HG02798 (cell line): ENCODE measurements at regions not wholly inside any gene's neighbourhood (a gene's known extent, or its start where the extent isn't known, plus 50 kb on each side); places are given as distances from the start of the nearest gene placed in this dataset.
"Not testable (repeated sequence)": the region's sequence is repeated elsewhere in the genome, so short reads cannot be mapped to it uniquely, and the experiment has no call there.

Source experiments
- ATAC-seq: cut with Tn5 transposase; IDR thresholded peaks from one replicate; pipeline ENCODE4 v1.9.1; 2021; ENCODE audit warnings: mild to moderate bottlenecking; ENCODE audit not compliant: unreplicated experiment, poor library complexity

DNA sequence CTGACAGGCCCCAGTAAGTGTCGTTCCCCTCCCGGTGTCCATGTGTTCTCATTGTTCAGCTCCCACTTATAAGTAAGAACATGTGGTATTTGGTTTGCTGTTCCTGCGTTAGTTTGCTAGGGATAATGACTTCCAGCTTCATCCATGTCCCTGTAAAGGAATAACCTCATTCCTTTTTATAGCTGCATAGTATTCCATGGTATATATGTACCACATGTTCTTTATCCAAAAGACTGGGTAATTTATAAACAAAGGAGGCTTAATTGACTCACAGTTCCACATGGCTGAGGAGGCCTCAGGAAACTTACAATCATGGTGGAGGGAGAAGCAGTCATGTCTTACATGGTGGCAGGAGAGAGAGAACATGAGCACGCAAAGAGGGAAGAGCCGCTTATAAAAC is 79.6 kb upstream of the CACUL1 start:
- not testable (repeated sequence) for ATAC-seq

DNA sequence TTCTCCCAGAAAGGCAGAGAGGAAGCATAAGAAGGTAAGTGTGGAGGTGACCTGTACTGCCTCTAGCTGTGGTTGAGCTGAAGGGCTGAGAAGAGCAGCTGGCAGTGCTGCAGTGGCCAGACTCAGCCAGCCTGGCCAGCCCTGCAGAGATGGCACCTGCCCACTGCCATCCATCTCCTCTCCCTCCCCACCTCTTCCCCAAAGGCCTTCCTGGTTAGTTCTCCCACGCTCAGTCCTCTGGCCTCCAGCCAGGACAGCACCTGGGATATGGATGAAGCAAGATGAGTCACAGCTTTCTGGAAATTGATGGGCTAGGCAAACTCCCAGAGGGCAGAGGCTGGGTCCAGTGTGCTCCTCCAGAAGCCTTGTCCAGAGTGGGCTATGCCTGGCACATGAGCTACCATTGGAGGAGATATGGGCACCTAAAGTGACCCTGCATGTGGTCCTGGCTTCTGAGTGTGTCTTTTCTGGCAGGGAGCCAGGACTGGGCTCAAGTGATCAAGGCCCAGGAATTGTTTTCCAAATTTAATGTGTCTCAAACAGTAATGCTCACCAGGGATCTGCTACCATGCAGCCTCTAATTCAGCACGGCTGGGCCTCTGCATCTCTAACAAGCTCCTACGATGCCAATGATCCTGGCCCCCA is 81.0 kb upstream of the CACUL1 start:
- ATAC-seq: no peak

DNA sequence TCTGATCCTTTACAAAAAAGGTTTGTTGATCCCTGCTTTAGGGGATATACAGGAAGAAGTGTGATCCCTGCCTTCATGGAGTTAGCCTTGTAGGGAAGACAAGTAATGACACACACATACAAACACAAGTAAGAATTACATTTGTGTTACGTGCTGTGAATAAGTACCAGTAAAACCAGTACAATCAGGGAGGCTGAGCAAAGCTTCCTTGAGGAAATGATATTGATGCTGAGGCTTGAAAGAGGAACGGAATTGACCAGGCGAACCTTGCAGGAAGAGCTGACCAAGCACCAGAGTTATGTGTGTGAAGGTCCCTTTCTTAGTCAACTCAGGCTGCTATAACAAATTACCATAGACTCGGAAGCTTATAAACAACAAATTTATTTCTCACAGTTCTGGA is 83.6 kb upstream of the CACUL1 start:
- ATAC-seq: no peak

DNA sequence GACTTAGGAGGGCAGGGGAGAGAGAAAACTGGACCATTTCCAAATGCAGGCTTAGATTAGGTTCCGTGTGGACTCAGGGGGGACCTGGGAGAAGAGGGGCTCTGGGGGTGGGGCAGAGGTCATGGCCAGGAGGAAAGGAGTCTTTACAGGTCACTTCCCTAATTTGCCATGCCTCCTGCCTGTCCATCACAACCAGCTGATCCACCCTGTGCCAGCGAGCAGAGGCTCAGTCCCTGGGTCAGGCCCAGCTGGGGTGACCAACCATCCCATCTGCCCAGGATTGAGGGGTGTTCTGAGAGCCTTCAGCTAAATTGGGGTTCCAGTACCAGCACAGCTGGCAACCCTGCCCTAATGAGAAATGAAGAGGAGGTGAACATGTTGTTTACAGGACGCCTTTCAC is 84.6 kb upstream of the CACUL1 start:
- no peak for ATAC-seq

DNA sequence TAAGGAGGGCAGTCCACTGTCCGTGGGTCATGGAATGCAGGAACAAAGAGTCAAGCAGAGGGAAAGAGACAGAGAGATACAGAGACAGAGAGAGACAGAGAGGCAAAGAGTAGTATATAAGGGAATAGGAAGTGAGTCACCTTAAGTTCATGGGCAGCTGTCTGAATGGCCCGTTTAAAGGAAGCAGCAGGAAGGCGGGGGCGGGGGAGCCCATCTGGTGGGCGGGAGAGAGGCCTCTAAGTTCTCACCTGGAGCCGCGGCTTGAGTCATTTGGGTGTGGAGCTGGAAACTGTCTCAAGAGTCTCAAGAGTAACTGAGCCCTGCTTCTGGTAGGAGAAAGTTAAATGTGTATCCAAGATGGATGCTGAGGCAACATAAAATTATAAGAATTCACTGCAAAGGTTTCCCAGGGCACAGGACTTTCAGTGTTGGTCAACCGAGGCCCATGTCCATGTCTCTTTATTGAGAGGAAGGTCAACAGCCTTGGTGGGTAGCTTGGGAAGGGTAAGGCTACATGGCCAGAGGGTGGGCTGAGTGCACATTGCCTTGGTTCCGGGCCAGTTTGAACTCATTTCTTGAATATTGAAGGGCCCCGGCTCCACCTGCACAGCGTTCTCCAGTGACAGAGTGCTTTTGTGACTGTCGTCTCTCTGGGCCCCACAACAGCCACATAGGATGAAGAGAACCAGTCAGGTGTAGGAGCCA is 85.5 kb upstream of the CACUL1 start:
- ATAC-seq: no peak

DNA sequence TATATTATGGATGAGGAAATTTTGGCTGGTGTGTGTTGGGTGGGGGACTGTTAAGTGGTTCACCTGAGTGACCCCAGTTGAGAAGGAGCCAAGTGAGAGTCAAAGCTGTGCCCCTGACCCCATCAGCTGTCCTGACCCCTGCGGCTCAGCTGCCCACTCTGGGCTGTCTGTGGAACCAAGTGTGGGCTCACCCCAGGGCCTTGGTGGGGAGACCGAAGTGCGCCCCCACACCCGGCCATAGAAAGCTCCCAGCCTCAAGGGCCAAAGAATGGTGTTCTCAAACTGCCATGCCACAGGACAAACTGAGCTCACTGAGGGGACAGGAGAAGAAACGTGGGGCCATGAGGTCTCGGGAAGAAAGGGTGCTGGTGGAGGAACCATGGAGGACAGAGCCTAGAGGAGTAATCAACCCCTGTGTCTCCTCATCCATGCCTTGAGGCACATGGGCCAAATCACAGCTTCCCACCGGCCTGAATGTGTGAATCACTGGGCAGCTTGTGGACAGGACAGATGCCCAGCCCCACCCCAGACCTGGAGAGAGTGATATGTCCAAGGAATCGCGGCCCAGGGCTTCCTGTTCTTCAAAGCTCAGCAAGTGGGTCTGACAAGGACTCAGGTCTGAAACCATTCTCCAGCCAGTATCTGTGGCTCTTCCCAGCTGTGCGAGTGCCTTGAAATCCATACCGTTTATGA is 86.2 kb upstream of the CACUL1 start:
- no peak for ATAC-seq

DNA sequence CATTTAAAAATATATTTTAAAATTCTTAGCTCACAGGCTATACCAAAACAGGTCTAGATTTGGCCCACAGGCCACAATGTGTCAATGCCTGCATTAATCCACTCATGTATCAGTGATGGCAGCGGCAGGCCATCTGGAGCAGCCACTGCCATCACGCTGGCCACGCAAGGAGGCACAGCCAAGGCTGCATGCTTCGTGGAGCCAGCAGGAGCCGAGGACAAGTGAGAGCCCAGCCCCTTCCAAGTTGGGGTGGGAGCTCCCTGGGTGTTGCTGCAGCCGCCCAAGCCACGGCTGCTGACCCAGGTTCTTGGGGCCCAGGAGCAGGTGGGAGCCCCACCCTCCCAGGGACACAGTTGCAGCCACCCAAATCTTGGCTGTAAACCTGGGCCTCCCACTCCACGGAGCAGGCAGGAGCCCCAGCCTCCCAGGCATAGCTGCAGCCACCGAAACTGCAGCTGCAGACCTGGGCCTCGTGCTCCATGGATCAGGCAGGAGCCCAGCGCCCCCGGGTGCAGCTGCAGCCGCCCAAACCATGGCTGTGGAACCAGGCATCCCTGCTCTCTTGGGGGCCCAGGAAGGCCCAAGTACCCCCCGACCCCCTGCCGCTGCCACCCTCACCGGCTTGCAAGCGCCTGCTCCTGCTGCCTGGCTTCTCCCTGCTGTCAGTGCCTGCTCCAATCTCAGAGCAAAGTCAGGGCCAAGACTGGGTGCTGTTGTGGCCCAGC is 87.3 kb upstream of the CACUL1 start:
- ATAC-seq: no peak

DNA sequence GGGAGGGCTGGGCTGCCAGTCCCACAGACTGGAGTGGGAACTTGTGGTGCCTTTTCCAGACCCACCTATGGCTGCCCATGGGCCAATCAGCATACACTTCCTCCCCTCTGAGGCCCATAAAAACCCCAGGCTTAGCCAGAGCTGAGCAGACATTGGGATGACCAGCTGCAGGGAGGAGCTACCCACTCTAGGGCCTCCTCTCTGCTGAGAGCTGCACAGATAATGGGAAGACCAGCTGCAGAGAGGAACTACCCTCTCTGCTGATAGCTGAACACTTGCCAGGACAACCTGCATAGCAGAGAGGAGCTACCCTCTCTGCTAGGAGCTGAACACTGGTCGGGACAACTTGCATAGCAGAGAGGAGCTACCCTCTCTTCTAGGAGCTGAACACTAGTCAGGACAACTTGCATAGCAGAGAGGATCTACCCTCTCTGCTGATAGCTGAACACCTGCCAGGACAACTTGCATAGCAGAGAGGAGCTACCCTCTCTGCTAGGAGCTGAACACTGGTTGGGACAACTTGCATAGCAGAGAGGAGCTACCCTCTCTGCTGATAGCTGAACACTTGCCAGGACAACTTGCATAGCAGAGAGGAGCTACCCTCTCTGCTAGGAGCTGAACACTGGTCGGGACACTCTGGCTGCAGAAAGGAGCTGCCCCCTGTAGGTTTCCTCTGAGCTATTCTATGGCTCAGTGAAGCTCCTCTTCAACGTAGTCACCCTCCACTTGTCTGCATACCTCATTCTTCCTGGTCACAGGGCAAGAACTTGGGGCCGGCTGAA is 88.3 kb upstream of the CACUL1 start:
- ATAC-seq: no peak

DNA sequence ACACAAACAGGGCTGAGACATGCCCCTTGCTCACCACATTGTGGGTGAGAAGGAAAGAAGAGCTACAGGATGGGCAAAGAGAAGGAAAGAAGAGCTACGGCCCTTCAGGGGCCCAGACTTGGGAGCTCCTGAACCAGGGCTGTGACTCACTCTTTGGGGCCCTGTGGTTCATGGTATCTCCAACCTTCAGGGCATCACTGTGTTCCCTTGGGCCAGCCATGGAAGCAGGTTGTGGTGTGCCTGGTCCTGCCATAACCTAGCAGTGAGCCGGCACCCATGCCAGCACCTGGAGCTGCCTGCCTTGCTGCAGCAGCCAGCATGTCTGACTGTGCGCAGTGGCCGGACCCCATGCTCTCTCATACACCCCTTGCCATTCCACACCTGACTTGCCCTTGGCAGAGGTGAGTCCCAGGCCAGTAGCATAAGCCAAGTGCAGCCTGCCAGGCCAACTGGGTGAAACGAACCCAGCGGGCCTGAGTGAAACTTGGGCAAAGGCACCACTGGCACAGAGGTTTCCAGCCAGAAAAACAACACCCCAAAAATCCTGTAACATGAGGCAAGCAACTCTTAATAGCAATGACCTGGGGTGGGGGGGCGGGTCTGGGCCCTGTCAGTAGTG is 89.0 kb upstream of the CACUL1 start:
- no peak for ATAC-seq

DNA sequence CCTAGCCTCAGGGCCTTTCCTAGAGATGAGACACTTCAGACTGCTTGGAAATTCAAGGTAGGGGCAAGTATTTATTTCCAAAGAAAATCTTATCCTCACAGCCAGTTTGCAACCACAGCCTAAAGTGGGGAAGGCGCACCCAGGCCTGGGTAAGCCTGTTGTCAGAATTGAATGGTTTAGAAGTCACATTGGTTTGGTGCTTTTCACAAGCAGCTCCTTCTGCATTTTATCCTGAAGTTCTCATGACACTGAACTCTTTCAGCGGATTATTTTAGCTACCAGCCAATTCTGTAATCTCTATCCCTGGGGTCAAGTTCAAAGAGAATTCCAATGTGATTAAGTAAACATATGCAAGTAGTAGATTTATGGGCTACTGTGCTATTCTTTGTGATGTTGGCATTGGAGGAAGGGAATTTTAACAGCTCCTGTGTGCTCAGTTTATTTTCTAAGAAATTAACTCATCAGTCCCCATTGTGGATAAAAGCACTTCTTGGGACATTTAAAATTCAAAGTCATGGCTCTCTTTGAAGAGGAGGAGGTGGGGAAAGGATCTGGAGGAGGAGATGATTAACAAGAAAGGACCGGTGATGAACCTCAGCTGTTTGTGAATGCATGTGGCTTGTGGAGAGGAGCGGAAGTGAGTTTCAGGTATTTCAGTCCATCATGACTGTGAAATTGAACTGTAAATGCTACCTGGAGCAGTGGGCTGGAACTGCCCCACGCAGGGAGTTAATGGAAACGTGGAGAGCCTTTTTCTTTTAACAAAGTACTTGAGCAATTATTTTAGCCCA is 90.2 kb upstream of the CACUL1 start:
- ATAC-seq: no peak

DNA sequence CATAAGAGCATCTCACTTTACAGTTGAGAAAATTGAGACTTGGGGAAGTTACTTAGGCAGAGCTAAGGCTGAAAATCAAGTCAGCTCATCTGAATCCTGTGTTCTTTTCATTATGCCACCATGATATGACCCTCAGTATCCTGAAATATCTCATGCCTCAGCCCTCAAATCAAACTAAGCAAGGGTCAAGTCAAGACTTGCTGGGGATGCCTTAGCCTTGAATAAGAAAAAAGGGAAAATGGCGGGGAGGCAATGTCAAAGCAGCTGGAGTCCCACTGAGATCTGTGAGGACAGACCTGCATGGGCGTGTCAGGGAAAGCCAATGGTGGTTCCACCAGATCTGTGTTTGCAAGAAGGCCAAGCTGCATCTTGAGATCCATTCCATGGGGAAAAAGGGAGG is 91.0 kb upstream of the CACUL1 start:
- ATAC-seq: no peak

DNA sequence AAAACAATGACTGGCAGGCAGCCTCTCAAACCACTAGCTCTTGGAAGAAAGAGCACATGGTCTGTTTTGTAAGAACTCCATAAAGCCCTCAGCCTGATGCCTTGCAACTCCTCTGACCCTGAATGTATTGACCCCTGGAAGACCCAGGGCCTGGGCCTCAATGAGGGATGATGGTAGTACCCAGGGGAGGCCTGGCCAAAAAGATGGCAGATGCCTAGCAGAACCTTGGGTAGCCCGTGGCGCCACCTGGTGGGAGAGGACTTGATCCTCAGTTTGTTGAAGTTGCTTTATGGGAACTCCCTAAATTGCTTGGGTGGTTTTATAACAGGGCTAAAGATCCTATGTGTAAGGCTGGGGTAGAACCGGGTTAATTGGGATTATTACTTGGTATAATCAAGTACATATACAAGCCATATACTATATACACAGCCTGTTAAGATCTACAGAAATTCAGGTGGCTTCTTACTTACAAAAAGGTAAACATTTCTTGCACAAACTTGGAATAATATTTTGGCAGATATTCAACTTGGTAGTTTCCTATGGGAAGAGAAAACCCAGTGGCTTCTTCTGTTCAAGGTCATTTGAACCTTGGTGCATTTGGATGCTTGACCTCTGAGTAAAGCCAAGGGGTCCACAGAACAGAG is 95.8 kb upstream of the CACUL1 start:
- peak; percentile 55 for ATAC-seq

DNA sequence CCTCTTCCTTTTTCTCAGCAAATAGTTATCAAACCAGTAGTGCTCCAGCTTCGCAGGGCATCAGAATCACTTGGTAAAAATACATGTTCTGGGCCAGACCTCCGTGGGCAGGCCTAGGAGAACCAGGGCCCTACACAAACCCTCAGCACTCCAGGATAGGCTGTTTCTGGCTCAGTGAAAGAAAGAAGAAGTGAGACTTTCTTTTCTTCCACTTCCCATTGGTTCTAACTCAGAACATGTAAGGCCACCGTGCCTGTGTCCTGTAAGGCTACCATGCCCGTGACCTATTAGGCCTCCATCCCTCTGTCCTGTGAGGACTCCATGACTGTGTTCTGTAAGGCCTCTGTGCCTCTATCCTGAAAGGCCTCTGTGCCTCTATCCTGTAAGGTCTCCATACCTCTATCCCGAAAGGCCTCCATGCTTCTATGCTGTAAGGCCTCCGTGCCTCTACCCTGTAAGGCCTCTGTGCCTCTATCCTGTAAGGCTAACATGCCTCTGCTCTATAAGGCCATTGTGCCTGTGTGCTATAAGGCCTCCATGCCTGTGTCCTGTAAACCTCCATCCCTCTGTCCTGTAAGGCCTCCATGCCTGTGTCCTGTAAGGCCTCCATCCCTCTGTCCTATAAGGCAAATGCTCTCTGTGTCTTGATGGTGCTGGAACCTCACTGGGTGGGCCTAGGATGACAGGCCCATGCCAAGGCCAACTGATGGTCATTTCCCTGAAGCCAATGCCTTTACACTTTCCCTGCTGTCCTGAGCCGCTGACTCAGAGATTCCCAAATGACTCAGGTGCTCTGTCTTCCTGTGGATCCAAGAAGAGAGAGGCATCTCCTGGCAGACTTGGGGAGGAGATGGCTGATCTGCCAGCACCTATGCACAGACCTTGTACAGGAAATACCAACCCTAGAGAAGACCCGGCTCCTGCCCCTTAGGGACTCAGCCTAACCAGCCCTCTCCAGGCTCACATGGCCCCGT is 96.6 kb upstream of the CACUL1 start:
- ATAC-seq: no peak

DNA sequence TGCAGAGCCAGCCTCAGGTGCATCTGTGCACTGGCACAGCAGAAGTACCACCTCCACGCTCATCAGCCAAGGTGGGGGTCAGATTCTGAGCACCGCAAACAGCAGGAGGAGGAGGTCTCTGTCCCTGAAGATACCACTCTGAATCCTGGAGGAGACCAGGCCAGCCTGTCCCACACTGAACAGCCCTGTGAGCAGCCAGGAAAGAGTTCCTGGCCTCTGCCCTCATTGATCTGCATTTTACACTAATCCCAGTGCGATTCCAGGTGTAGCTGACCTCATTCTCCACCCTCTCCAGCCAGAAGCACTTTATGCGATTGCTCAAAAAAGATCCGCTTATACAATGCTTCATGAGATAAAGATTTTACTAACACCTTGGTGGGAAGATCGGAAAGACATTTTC is 99.1 kb upstream of the CACUL1 start:
- ATAC-seq: no peak

DNA sequence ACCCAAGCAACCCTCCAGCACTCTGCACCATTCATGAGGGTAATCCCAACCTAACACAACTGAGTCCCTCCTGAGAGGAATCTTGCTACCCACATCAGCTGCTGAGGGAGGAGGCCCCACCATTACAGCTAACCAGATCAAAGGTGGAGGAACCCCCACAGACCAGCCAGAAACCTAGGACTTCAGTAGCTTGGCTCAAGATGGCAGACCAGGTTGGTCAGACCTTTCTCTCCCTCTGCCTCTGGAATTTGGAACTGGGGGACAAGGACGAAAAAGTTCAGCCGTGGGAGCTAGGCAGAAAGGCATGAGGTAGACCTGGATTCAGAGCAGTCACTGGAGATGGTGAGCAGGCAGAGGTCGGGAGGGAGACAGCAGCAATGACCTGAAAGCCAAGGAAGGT is 101.3 kb upstream of the CACUL1 start:
- no peak for ATAC-seq

DNA sequence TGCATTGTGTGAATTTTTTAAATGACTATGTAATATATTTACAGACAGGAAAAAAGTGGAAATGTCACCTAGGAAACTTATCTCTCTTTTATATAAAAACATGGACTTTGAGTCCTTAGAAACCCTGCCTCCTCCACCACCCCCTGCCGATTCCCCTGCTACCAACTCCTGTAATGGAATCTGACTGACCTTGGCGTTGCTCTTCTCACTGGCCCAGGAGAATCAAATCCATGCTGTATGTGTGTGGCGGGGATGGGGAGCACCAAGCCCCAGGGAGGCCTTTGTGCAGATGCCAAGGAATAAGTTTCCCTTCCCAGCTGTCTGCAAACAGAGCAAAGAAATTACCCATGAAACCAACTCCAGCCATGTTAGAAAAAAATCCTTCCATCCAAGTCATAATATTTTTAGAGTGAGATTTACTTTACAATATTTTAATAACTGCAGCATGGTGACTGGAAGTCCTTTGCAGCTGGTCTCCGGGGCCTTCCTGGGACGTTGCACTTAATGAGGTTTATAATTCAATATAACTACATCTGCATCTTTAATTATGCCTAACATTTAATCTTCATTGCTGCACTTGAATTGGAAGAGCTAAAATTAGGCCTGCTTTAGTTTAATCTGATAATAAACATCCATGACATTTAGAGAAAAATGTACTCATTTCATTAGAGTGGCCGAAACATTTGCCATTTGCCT is 111.4 kb upstream of the CACUL1 start:
- ATAC-seq: no peak

DNA sequence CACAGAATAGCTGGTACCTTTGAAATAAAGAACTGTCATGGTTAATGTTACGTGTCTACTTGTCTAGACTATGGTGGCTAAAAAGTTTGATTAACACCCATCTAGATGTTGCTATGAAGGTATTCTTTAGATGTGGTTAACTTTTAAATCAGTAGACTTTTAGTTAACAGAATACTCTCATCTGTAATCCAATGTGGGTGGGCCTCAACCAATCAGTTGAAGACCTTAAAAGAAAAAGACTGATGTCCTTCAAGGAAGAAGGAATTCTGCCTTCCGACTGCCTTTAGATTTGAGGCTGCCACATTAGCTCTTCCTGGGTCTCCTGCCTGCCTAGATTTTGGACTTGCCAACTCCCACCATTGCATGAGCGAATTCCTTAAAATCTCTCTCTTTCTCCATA is 113.0 kb upstream of the CACUL1 start:
- ATAC-seq: no peak
